22Rv1 (cell line): ENCODE measurements at regions not wholly inside any gene's neighbourhood (a gene's known extent, or its start where the extent isn't known, plus 50 kb on each side); places are given as distances from the start of the nearest gene placed in this dataset.

Experiments used
- CTCF ChIP-seq: fragments of 450-650 bp; IDR thresholded peaks from 2 replicates; pipeline ENCODE4 v1.5.1; 2017; ENCODE audit warnings: mild to moderate bottlenecking
- ZFX ChIP-seq: fragments of 450-650 bp; IDR thresholded peaks from 2 replicates; pipeline ENCODE4 v1.6.1; 2017; ENCODE audit warnings: antibody characterized with exemption, borderline replicate concordance

- TF ChIP-seq CTCF (no peak), ZFX (no peak)
Observed at GRCh38 chr1:82153272-82153629, 352.5 kb downstream of the ADGRL2 start.
